Kidney glomerular epithelial cell (primary cell): ENCODE measurements at regions not wholly inside any gene's neighbourhood (a gene's known extent, or its start where the extent isn't known, plus 50 kb on each side); places are given as distances from the start of the nearest gene placed in this dataset.
"Not testable (repeated sequence)": the region's sequence is repeated elsewhere in the genome, so short reads cannot be mapped to it uniquely, and the experiment has no call there.

ENCODE experiments used
- DNase-seq: peaks from one replicate; lab custom pipeline; 2025; lab: John Stamatoyannopoulos, UW

GRCh38 chr12:59345406-59345805, 250.4 kb upstream of the SLC16A7 start:
- no peak for DNase-seq

GRCh38 chr12:59344224-59344623, 251.6 kb upstream of the SLC16A7 start:
- no peak for DNase-seq

- DNase-seq, result no peak
Observed at GRCh38 chr12:59329462-59329861, 266.4 kb upstream of the SLC16A7 start.

- not testable (repeated sequence) for DNase-seq
Observed at GRCh38 chr12:59328395-59329075, 267.3 kb upstream of the SLC16A7 start.

GRCh38 chr12:59326457-59326856, 269.4 kb upstream of the SLC16A7 start:
- DNase-seq, result not testable (repeated sequence)

GRCh38 chr12:59322473-59322872, 273.4 kb upstream of the SLC16A7 start:
- no peak for DNase-seq

GRCh38 chr12:59321278-59321677, 274.6 kb upstream of the SLC16A7 start:
- DNase-seq, result no peak

- DNase-seq, result no peak
Observed at GRCh38 chr12:59320112-59320511, 275.7 kb upstream of the SLC16A7 start.

- no peak for DNase-seq
Observed at GRCh38 chr12:59318940-59319339, 276.9 kb upstream of the SLC16A7 start.

GRCh38 chr12:59317598-59317997, 278.2 kb upstream of the SLC16A7 start:
- no peak for DNase-seq

- no peak for DNase-seq
Observed at GRCh38 chr12:59316938-59317337, 278.9 kb upstream of the SLC16A7 start.

- not testable (repeated sequence) for DNase-seq
Observed at GRCh38 chr12:59316354-59316753, 279.5 kb upstream of the SLC16A7 start.

- DNase-seq, result no peak
Observed at GRCh38 chr12:59314209-59314608, 281.6 kb upstream of the SLC16A7 start.

- DNase-seq, result no peak
Observed at GRCh38 chr12:59304077-59304721, 291.6 kb upstream of the SLC16A7 start.

- DNase-seq, result no peak
Observed at GRCh38 chr12:59298296-59298695, 297.5 kb upstream of the SLC16A7 start.

GRCh38 chr12:59294221-59294620, 301.6 kb upstream of the SLC16A7 start:
- no peak for DNase-seq

GRCh38 chr12:59282999-59283398, 312.8 kb upstream of the SLC16A7 start:
- DNase-seq, result no peak

- DNase-seq, result not testable (repeated sequence)
Observed at GRCh38 chr12:59273561-59273960, 322.3 kb upstream of the SLC16A7 start.

GRCh38 chr12:59268295-59268809, 327.5 kb upstream of the SLC16A7 start:
- no peak for DNase-seq

GRCh38 chr12:59260202-59260601, 335.6 kb upstream of the SLC16A7 start:
- no peak for DNase-seq

GRCh38 chr12:59252731-59253130, 332.4 kb upstream of the LRIG3 start:
- DNase-seq, result no peak

- no peak for DNase-seq
Observed at GRCh38 chr12:59250766-59251165, 330.5 kb upstream of the LRIG3 start.

GRCh38 chr12:59240048-59240447, 319.7 kb upstream of the LRIG3 start:
- no peak for DNase-seq

GRCh38 chr12:59234391-59234790, 314.1 kb upstream of the LRIG3 start:
- DNase-seq, result no peak
